ENCODE measurements at regions not wholly inside any gene's neighbourhood (a gene's known extent, or its start where the extent isn't known, plus 50 kb on each side); places are given as distances from the start of the nearest gene placed in this dataset.

- intact Hi-C loops (cut with DNase I) = no loop called here
- Histone ChIP-seq H3K4me3 (no peak overlapping the region), H3K9me3 (no peaks in the 10 kb centered on the region), H3K4me1 (no peaks in the 10 kb centered on the region), H3K27me3 (no peaks in the 10 kb centered on the region), H3K27ac (peak overlapping the region in 1 of 4 donors; percentile 12), H3K36me3 (no peaks in the 10 kb centered on the region)
- DNase-seq = no peak
- TF ChIP-seq EP300 (IDR thresholded peaks at IDR 0.05) (no peak), POLR2A (IDR thresholded peaks at IDR 0.05) (no peak), POLR2AphosphoS5 (IDR thresholded peaks at IDR 0.05) (no peak)
- TF ChIP-seq, protein P1, sequence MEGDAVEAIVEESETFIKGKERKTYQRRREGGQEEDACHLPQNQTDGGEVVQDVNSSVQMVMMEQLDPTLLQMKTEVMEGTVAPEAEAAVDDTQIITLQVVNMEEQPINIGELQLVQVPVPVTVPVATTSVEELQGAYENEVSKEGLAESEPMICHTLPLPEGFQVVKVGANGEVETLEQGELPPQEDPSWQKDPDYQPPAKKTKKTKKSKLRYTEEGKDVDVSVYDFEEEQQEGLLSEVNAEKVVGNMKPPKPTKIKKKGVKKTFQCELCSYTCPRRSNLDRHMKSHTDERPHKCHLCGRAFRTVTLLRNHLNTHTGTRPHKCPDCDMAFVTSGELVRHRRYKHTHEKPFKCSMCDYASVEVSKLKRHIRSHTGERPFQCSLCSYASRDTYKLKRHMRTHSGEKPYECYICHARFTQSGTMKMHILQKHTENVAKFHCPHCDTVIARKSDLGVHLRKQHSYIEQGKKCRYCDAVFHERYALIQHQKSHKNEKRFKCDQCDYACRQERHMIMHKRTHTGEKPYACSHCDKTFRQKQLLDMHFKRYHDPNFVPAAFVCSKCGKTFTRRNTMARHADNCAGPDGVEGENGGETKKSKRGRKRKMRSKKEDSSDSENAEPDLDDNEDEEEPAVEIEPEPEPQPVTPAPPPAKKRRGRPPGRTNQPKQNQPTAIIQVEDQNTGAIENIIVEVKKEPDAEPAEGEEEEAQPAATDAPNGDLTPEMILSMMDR (IDR thresholded peaks at IDR 0.05) = no peak
- 68 to 85% methylated on average over 5 of the region's 5 CpGs for WGBS, 2 donors
Observed at GRCh38 chr3:30292192-30292893, 314.1 kb upstream of the TGFBR2 start.

DNA sequence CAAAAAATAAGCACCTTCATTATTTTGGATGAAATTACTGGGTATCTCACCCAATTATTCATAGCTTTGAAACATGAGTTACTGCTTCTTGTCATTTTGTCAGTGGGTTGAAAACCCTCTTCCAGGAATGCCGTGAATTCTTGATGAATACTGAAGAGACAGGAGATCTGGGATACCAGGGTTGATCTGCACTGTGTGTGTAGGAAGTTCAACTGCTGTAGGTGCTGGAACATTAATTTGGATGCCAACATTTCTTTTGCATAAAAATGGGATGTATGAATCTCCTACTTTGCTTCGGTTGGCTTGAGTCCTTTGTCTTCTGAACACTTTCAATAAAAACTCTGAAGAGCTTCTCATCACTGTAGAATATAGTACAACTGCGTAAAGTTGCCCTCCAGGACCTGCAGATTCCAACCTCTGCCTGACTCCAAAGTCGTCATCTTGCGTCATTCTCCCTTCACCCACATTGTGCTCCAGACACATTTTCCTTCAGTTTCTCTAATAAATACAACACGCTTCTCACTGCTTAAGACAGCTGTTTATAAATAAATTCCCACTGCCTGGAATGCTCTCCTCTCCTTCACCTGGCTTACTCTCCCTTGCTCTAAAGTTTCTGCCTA lies 312.7 kb upstream of the TGFBR2 start:
- Histone ChIP-seq H3K27ac (peak overlapping the region in 2 of 4 donors; percentile 15 to 36), H3K4me3 (no peak overlapping the region), H3K27me3 (no peaks in the 10 kb centered on the region), H3K4me1 (no peaks in the 10 kb centered on the region), H3K9me3 (no peaks in the 10 kb centered on the region), H3K36me3 (no peaks in the 10 kb centered on the region)
- TF ChIP-seq, protein P1 (IDR thresholded peaks at IDR 0.05) = no peak
- intact Hi-C loops (cut with DNase I) = no loop called here
- DNase-seq = no peak
- 87 to 92% methylated on average over 6 of the region's 6 CpGs for WGBS, 2 donors

DNA sequence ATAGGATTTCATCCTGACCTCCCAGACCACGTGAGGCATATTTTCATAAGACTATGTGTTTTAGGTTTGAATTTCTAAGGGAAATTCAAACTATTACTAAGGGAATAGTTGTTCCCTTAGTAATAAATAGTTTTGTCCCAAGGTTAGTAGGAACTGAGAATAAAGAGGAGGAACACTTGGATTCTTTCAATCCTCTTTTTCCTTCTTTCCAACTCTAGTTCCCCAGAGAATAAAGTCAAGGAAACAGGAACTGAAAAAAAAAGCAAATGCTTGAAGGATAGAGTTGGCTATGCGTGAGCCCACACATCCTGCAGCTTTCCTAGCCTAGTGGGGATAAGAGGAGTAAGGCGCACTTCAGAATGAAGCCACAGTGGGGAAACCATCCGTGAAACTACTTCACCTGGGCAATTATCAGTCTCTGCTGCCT lies 312.1 kb upstream of the TGFBR2 start:
- intact Hi-C loops (cut with DNase I) = no loop called here
- Histone ChIP-seq H3K4me3 (no peak overlapping the region), H3K27ac (peak overlapping the region in 2 of 4 donors; percentile 15 to 36), H3K4me1 (no peaks in the 10 kb centered on the region), H3K9me3 (no peaks in the 10 kb centered on the region), H3K36me3 (no peaks in the 10 kb centered on the region), H3K27me3 (no peaks in the 10 kb centered on the region)
- no peak for DNase-seq
- 83 to 88% methylated on average over 4 of the region's 4 CpGs for WGBS, 2 donors
- TF ChIP-seq POLR2AphosphoS5 (IDR thresholded peaks at IDR 0.05) (no peak), POLR2A (IDR thresholded peaks at IDR 0.05) (no peak), EP300 (IDR thresholded peaks at IDR 0.05) (no peak)

- intact Hi-C loops (cut with DNase I) = no loop called here
- WGBS, 2 donors = 36 to 43% methylated on average over 1 of the region's 1 CpG
- Histone ChIP-seq H3K4me1 (no peaks in the 10 kb centered on the region), H3K9me3 (no peaks in the 10 kb centered on the region), H3K27ac (no peak overlapping the region), H3K4me3 (no peak overlapping the region), H3K27me3 (no peaks in the 10 kb centered on the region), H3K36me3 (no peaks in the 10 kb centered on the region)
- DNase-seq = no peak
- no peak for TF ChIP-seq EP300 (IDR thresholded peaks at IDR 0.05)
- TF ChIP-seq POLR2AphosphoS5 (IDR thresholded peaks at IDR 0.05) = no peak
- TF ChIP-seq, protein P1 (IDR thresholded peaks at IDR 0.05) = no peak
- TF ChIP-seq POLR2A (IDR thresholded peaks at IDR 0.05) = no peak
Observed at GRCh38 chr3:30297112-30297511, 309.3 kb upstream of the TGFBR2 start.

DNA sequence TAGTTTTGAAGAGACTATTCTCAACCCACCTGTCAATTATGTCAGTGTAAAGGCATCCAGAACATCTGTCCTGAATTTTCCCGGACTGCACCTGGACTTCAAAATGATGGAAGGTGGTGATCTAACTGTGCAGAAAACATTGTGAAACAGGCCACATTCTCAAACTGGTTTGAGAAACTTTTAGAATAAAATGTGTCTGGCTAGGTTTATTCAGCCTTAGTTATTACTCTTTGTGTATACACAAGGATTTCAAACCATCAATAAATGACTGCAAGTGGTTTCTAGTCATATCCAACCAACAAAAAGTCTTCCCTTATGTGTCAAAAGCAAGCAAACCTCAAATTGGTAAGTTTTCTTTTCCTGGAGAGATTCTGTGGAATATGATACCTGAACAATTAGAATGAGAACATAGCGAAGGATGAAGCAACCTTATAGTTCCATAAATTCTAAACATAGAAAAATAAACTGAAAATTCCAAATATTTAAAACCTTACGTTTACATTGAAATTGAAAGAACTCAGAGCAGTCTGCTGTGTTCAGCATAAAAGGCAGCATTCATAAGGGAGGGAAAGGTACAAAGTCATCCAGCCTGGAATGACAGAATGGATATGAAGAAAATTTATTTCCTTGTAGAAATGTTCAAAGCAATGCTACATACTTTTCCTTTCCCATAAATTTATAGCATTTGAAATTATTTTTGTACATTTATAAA lies 306.6 kb upstream of the TGFBR2 start:
- no peak for DNase-seq
- intact Hi-C loops (cut with DNase I) = no loop called here
- Histone ChIP-seq H3K27ac (no peak overlapping the region), H3K4me1 (no peaks in the 10 kb centered on the region), H3K36me3 (no peaks in the 10 kb centered on the region), H3K27me3 (no peaks in the 10 kb centered on the region), H3K4me3 (no peak overlapping the region), H3K9me3 (no peaks in the 10 kb centered on the region)
- TF ChIP-seq POLR2AphosphoS5 (IDR thresholded peaks at IDR 0.05) = no peak
- TF ChIP-seq, protein P1 (IDR thresholded peaks at IDR 0.05) = no peak
- no peak for TF ChIP-seq EP300 (IDR thresholded peaks at IDR 0.05)
- TF ChIP-seq POLR2A (IDR thresholded peaks at IDR 0.05) = no peak
- WGBS, 2 donors = 61 to 84% methylated on average over 3 of the region's 3 CpGs

All from sigmoid colon (tissue), 6 donors.